ENCODE measurements at regions not wholly inside any gene's neighbourhood (a gene's known extent, or its start where the extent isn't known, plus 50 kb on each side); places are given as distances from the start of the nearest gene placed in this dataset.

DNA sequence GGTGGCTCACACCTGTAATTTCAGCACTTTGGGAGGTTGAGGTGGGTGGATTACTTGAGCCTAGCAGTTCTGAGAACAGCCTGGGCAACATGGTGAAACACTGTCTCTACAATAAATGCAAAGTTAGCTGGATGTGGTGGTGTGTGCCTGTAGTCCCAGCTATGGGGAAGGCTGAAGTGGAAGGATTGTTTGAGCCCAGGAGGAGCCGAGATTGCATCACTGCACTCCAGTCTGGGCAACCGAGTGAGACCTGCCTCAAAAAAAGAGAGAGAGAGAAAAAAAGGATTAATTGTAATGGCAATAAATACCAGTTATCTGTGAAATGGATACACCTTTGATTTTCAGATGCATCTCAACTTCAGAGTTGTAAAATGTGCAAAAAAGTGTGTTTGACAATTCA is 58.8 kb downstream of the SPRY1 start:
- BruUV-seq (replicated peaks): no TSS peak
- Histone ChIP-seq H3K4me2 (ENCODE audit: low read length) (0 out of 2 replicates have a peak overlapping the region, but pooled peaks have one; percentile 18), H3K79me2 (ENCODE audit: insufficient read depth, low read depth, low read length) (no peaks in the 10 kb centered on the region), H3K4me3 (ENCODE audit: low read depth, low read length, poor library complexity, severe bottlenecking) (no peak overlapping the region), H3K9me2 (ENCODE audit: insufficient read depth, low read length) (no peaks in the 10 kb centered on the region), H2AFZ (ENCODE audit: low read length) (no peak overlapping the region; the same call in 1 of the 2 replicates), H3K27ac (ENCODE audit: low read depth, low read length, poor library complexity, severe bottlenecking) (no peak overlapping the region), H3K9me3 (ENCODE audit: low read length) (peaks cover 6% of the 10 kb centered on the region; the same call in 1 of the 2 replicates), H3K36me3 (ENCODE audit: insufficient read depth, low read length) (no peaks in the 10 kb centered on the region), H3K4me1 (ENCODE audit: insufficient read depth, low read length, poor library complexity, severe bottlenecking) (peaks cover 48% of the 10 kb centered on the region), H4K20me1 (ENCODE audit: insufficient read depth, low read length) (no peaks in the 10 kb centered on the region)
- TF ChIP-seq, protein P1, sequence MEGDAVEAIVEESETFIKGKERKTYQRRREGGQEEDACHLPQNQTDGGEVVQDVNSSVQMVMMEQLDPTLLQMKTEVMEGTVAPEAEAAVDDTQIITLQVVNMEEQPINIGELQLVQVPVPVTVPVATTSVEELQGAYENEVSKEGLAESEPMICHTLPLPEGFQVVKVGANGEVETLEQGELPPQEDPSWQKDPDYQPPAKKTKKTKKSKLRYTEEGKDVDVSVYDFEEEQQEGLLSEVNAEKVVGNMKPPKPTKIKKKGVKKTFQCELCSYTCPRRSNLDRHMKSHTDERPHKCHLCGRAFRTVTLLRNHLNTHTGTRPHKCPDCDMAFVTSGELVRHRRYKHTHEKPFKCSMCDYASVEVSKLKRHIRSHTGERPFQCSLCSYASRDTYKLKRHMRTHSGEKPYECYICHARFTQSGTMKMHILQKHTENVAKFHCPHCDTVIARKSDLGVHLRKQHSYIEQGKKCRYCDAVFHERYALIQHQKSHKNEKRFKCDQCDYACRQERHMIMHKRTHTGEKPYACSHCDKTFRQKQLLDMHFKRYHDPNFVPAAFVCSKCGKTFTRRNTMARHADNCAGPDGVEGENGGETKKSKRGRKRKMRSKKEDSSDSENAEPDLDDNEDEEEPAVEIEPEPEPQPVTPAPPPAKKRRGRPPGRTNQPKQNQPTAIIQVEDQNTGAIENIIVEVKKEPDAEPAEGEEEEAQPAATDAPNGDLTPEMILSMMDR (conservative IDR thresholded peaks at IDR 0.05; ENCODE audit: low read length): no peak
- TF ChIP-seq EZH2phosphoT487 (IDR thresholded peaks at IDR 0.05; ENCODE audit: borderline replicate concordance, low read depth, low read length): no peak
- no peak for DNase-seq (ENCODE audit: low spot score)
- intact Hi-C loops (cut with micrococcal nuclease; ENCODE audit: unreplicated experiment): no loop called here
- ChIA-PET POLR2A (interaction anchor here (0.7 to 1.2 kb wide), 3 partner anchors 12 to 206 kb away, joined by 3 to 5 read pairs (median 3); no protein-coding TSS in a partner anchor), CTCF (ENCODE audit: unreplicated experiment) (no interaction called here)

DNA sequence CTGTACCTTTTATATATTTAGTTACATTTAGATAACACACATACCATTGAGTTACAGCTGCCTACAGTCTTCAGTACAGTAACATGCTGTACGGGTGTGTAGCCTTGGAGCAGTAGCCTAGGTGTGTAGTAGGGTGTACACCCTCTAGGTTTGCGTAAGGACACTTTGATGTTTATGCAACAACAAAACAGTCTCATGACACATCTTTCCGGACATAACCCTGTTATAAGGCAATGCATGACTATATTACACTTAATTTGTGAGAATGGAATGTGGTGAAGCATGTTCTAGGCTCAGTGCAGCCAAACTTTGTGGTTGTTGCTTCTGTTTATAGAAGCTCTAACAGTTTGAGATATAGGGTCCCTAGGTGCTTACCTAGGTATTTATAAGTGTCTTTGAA is 65.4 kb downstream of the SPRY1 start:
- Histone ChIP-seq H3K79me2 (ENCODE audit: insufficient read depth, low read depth, low read length) (no peaks in the 10 kb centered on the region), H3K36me3 (ENCODE audit: insufficient read depth, low read length) (no peaks in the 10 kb centered on the region), H3K4me1 (ENCODE audit: insufficient read depth, low read length, poor library complexity, severe bottlenecking) (peaks cover 29% of the 10 kb centered on the region), H3K9me3 (ENCODE audit: low read length) (no peaks in the 10 kb centered on the region), H4K20me1 (ENCODE audit: insufficient read depth, low read length) (no peaks in the 10 kb centered on the region), H3K27ac (ENCODE audit: low read depth, low read length, poor library complexity, severe bottlenecking) (no peak overlapping the region), H3K4me2 (ENCODE audit: low read length) (no peak overlapping the region), H2AFZ (ENCODE audit: low read length) (no peak overlapping the region), H3K4me3 (ENCODE audit: low read depth, low read length, poor library complexity, severe bottlenecking) (no peak overlapping the region), H3K9me2 (ENCODE audit: insufficient read depth, low read length) (no peaks in the 10 kb centered on the region)
- ChIA-PET POLR2A (interaction anchor here (0.6 to 2.2 kb wide), 5 partner anchors 11 to 539 kb away, joined by 3 to 8 read pairs (median 4); no protein-coding TSS in a partner anchor), CTCF (ENCODE audit: unreplicated experiment) (no interaction called here)
- DNase-seq (ENCODE audit: low spot score): no peak
- TF ChIP-seq, protein P1 (conservative IDR thresholded peaks at IDR 0.05; ENCODE audit: low read length): no peak
- no peak for TF ChIP-seq EZH2phosphoT487 (IDR thresholded peaks at IDR 0.05; ENCODE audit: borderline replicate concordance, low read depth, low read length)
- intact Hi-C loops (cut with micrococcal nuclease; ENCODE audit: unreplicated experiment): no loop called here
- no TSS peak for BruUV-seq (replicated peaks)

DNA sequence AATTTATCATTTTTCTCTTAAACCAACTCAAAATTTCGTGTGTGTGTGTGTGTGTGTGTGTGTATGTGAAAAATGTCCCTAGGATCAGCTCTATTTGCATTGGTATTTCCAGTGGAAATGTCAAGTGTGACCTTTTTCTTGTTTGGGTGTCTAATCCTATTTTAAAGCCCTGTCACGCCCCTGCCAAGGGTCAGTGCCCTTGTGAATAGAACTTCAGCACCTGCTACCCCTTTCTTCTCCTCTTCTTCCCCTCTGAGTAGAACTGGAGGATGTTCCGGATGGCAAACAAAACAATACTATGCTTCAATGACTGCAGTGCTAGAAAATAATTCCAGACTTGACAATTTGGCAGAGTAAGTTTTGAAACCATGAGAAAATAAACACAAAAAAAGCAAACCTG is 67.3 kb downstream of the SPRY1 start:
- ChIA-PET POLR2A (interaction anchor here (0.6 to 2.2 kb wide), 4 partner anchors 12 to 118 kb away, joined by 3 to 10 read pairs (median 6); no protein-coding TSS in a partner anchor), CTCF (ENCODE audit: unreplicated experiment) (no interaction called here)
- Histone ChIP-seq H2AFZ (ENCODE audit: low read length) (peak overlapping the region; percentile 2; the same call in 1 of the 2 replicates), H3K4me3 (ENCODE audit: low read depth, low read length, poor library complexity, severe bottlenecking) (peak overlapping the region; percentile 11), H4K20me1 (ENCODE audit: insufficient read depth, low read length) (no peaks in the 10 kb centered on the region), H3K27ac (ENCODE audit: low read depth, low read length, poor library complexity, severe bottlenecking) (peak overlapping the region; percentile 58), H3K9me2 (ENCODE audit: insufficient read depth, low read length) (no peaks in the 10 kb centered on the region), H3K79me2 (ENCODE audit: insufficient read depth, low read depth, low read length) (no peaks in the 10 kb centered on the region), H3K9me3 (ENCODE audit: low read length) (no peaks in the 10 kb centered on the region), H3K4me2 (ENCODE audit: low read length) (peak overlapping the region; percentile 55), H3K36me3 (ENCODE audit: insufficient read depth, low read length) (no peaks in the 10 kb centered on the region), H3K4me1 (ENCODE audit: insufficient read depth, low read length, poor library complexity, severe bottlenecking) (peaks cover 38% of the 10 kb centered on the region)
- no TSS peak for BruUV-seq (replicated peaks)
- DNase-seq (ENCODE audit: low spot score): peak; percentile 85
- intact Hi-C loops (cut with micrococcal nuclease; ENCODE audit: unreplicated experiment): no loop called here
- TF ChIP-seq, protein P1 (conservative IDR thresholded peaks at IDR 0.05; ENCODE audit: low read length): no peak
- TF ChIP-seq EZH2phosphoT487 (IDR thresholded peaks at IDR 0.05; ENCODE audit: borderline replicate concordance, low read depth, low read length): no peak

All from OCI-LY7 (cell line).